ENCODE measurements at regions not wholly inside any gene's neighbourhood (a gene's known extent, or its start where the extent isn't known, plus 50 kb on each side); places are given as distances from the start of the nearest gene placed in this dataset.
A peak's percentile ranks its signal among the peaks of the same experiment; 100 is the strongest.
"Not testable (repeated sequence)": the region's sequence is repeated elsewhere in the genome, so short reads cannot be mapped to it uniquely, and the experiment has no call there.

- DNase-seq, result no peak
Measured at GRCh38 chr5:13640270-13640669, 304.2 kb downstream of the DNAH5 start.

- no peak for DNase-seq
Measured at GRCh38 chr5:13632676-13633075, 311.8 kb downstream of the DNAH5 start.

GRCh38 chr5:13629218-13629617 is 315.3 kb downstream of the DNAH5 start:
- no peak for DNase-seq

GRCh38 chr5:13627673-13628454 is 316.6 kb downstream of the DNAH5 start:
- no peak for DNase-seq

- no peak for DNase-seq
Measured at GRCh38 chr5:13625616-13626198, 318.8 kb downstream of the DNAH5 start.

- DNase-seq, result no peak
Measured at GRCh38 chr5:13624283-13625074, 320.0 kb downstream of the DNAH5 start.

GRCh38 chr5:13613621-13614020 is 330.9 kb downstream of the DNAH5 start:
- no peak for DNase-seq

GRCh38 chr5:13611604-13612003 is 332.9 kb downstream of the DNAH5 start:
- DNase-seq, result no peak

GRCh38 chr5:13609504-13609903 is 335.0 kb downstream of the DNAH5 start:
- no peak for DNase-seq

- DNase-seq, result no peak
Measured at GRCh38 chr5:13606051-13606450, 338.4 kb downstream of the DNAH5 start.

- DNase-seq, result no peak
Measured at GRCh38 chr5:13601112-13601511, 343.4 kb downstream of the DNAH5 start.

GRCh38 chr5:13595978-13596377 is 348.5 kb downstream of the DNAH5 start:
- no peak for DNase-seq

- DNase-seq, result no peak
Measured at GRCh38 chr5:13591621-13592020, 352.9 kb downstream of the DNAH5 start.

GRCh38 chr5:13585324-13585723 is 359.2 kb downstream of the DNAH5 start:
- DNase-seq, result no peak

- no peak for DNase-seq
Measured at GRCh38 chr5:13581914-13582313, 362.6 kb downstream of the DNAH5 start.

- DNase-seq, result no peak
Measured at GRCh38 chr5:13581132-13581531, 363.4 kb downstream of the DNAH5 start.

- DNase-seq, result no peak
Measured at GRCh38 chr5:13580058-13580457, 364.4 kb downstream of the DNAH5 start.

GRCh38 chr5:13579091-13579490 is 365.4 kb downstream of the DNAH5 start:
- DNase-seq, result not testable (repeated sequence)

- DNase-seq, result not testable (repeated sequence)
Measured at GRCh38 chr5:13578311-13579039, 366.0 kb downstream of the DNAH5 start.

- DNase-seq, result no peak
Measured at GRCh38 chr5:13574574-13574973, 369.9 kb downstream of the DNAH5 start.

GRCh38 chr5:13572163-13572562 is 372.3 kb downstream of the DNAH5 start:
- DNase-seq, result no peak

GRCh38 chr5:13569090-13569715 is 375.3 kb downstream of the DNAH5 start:
- no peak for DNase-seq

- DNase-seq, result peak; percentile 19
Measured at GRCh38 chr5:13567819-13568218, 376.7 kb downstream of the DNAH5 start.

Measured in T1000 (cell line).